ENCODE measurements at regions not wholly inside any gene's neighbourhood (a gene's known extent, or its start where the extent isn't known, plus 50 kb on each side); places are given as distances from the start of the nearest gene placed in this dataset.
"Not testable (repeated sequence)": the region's sequence is repeated elsewhere in the genome, so short reads cannot be mapped to it uniquely, and the experiment has no call there.

- H3K9me3 ChIP-seq (ENCODE audit: insufficient read depth, low read depth): no peaks in the 10 kb centered on the region
- H3K27me3 ChIP-seq (ENCODE audit: insufficient read depth, low read depth): no peaks in the 10 kb centered on the region
- H4K20me1 ChIP-seq (ENCODE audit: insufficient read depth): no peaks in the 10 kb centered on the region
- H3K79me2 ChIP-seq (ENCODE audit: low read depth): no peaks in the 10 kb centered on the region
- no TSS peak for BruUV-seq (replicated peaks)
- intact Hi-C loops (cut with micrococcal nuclease; ENCODE audit: unreplicated experiment): no loop called here
- H3K4me2 ChIP-seq: no peak overlapping the region
- no peaks in the 10 kb centered on the region for H3F3A ChIP-seq (ENCODE audit: insufficient read depth, low read depth)
- ChIA-PET POLR2A (ENCODE audit: unreplicated experiment) (no interaction called here), CTCF (no interaction called here)
- no peak for DNase-seq
- H3K27ac ChIP-seq: no peak overlapping the region
- H2AFZ ChIP-seq: no peak overlapping the region
- H3K4me1 ChIP-seq (replicated peaks; ENCODE audit: insufficient read depth): no peaks in the 10 kb centered on the region
- no peak overlapping the region for H3K4me3 ChIP-seq
- no peak for TF ChIP-seq EZH2 (IDR thresholded peaks at IDR 0.05; ENCODE audit: low read depth)
- TF ChIP-seq, protein P1, sequence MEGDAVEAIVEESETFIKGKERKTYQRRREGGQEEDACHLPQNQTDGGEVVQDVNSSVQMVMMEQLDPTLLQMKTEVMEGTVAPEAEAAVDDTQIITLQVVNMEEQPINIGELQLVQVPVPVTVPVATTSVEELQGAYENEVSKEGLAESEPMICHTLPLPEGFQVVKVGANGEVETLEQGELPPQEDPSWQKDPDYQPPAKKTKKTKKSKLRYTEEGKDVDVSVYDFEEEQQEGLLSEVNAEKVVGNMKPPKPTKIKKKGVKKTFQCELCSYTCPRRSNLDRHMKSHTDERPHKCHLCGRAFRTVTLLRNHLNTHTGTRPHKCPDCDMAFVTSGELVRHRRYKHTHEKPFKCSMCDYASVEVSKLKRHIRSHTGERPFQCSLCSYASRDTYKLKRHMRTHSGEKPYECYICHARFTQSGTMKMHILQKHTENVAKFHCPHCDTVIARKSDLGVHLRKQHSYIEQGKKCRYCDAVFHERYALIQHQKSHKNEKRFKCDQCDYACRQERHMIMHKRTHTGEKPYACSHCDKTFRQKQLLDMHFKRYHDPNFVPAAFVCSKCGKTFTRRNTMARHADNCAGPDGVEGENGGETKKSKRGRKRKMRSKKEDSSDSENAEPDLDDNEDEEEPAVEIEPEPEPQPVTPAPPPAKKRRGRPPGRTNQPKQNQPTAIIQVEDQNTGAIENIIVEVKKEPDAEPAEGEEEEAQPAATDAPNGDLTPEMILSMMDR (conservative IDR thresholded peaks at IDR 0.05): no peak
- H3K36me3 ChIP-seq (ENCODE audit: low read depth): no peaks in the 10 kb centered on the region
- H3K9me2 ChIP-seq (ENCODE audit: insufficient read depth): no peaks in the 10 kb centered on the region
Measured at GRCh38 chr5:60055168-60055567, 161.6 kb upstream of the PDE4D start.

DNA sequence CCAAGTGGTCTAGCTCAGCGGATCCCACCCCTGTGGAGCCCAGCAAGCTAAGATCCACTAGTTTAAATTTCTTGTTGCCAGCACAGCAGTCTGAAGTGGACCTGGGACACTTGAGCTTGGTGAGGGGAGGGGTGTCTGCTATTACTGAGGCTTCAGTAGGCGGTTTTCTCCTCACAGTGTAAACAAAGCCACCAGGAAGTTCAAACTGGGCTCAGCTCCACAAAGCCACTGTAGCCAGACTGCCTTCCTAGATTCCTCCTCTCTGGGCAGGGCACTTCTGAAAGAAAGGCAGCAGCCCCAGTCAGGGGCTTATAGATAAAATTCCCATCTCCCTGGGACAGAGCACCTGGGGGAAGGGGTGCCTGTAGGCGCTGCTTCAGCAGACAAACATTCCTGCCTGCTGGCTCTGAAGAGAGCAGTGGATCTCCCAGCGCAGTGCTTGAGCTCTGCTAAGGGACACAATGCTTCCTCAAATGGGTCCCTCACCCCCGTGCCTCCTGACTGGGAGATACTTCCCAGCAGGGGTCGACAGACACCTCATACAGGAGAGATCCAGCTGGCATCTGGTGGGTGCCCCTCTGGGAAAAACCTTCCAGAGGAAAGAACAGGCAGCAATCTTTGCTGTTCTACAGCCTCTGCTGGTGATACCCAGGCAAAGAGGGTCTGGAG is 148.6 kb upstream of the PDE4D start:
- H3K27ac ChIP-seq; H2AFZ ChIP-seq; H3K9me3 ChIP-seq (ENCODE audit: insufficient read depth, low read depth); H3K36me3 ChIP-seq (ENCODE audit: low read depth); intact Hi-C loops (cut with micrococcal nuclease; ENCODE audit: unreplicated experiment); H3K4me2 ChIP-seq; H3K79me2 ChIP-seq (ENCODE audit: low read depth); H4K20me1 ChIP-seq (ENCODE audit: insufficient read depth); H3K4me3 ChIP-seq; POLR2A ChIA-PET (ENCODE audit: unreplicated experiment); H3K4me1 ChIP-seq (replicated peaks; ENCODE audit: insufficient read depth); CTCF ChIA-PET; H3K9me2 ChIP-seq (ENCODE audit: insufficient read depth); BruUV-seq (replicated peaks); H3K27me3 ChIP-seq (ENCODE audit: insufficient read depth, low read depth); H3F3A ChIP-seq (ENCODE audit: insufficient read depth, low read depth): not testable (repeated sequence)
- DNase-seq: peak in 1 of 2 experiments; percentile 8

DNA sequence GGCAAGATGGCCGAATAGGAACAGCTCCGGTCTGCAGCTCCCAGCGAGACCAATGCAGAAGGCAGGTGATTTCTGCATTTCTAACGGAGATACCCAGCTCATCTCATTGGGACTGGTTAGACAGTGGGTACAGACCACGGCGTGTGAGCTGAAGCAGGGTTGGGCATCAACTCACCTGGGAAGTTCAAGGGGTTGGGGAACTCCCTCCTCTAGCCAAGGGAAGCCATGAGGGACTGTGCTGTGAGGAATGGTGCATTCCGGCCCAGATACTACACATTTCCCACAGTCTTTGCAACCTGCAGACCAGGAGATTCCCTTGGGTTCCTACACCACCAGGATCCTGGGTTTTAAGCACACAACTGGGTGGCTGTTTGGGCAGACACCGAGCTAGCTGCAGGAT is 148.0 kb upstream of the PDE4D start:
- DNase-seq; H3F3A ChIP-seq (ENCODE audit: insufficient read depth, low read depth); H3K27me3 ChIP-seq (ENCODE audit: insufficient read depth, low read depth); H3K9me2 ChIP-seq (ENCODE audit: insufficient read depth); H4K20me1 ChIP-seq (ENCODE audit: insufficient read depth); H3K4me2 ChIP-seq; intact Hi-C loops (cut with micrococcal nuclease; ENCODE audit: unreplicated experiment); H3K79me2 ChIP-seq (ENCODE audit: low read depth); H2AFZ ChIP-seq; H3K9me3 ChIP-seq (ENCODE audit: insufficient read depth, low read depth); BruUV-seq (replicated peaks); POLR2A ChIA-PET (ENCODE audit: unreplicated experiment); H3K36me3 ChIP-seq (ENCODE audit: low read depth); H3K27ac ChIP-seq; H3K4me1 ChIP-seq (replicated peaks; ENCODE audit: insufficient read depth); CTCF ChIA-PET; H3K4me3 ChIP-seq: not testable (repeated sequence)

DNA sequence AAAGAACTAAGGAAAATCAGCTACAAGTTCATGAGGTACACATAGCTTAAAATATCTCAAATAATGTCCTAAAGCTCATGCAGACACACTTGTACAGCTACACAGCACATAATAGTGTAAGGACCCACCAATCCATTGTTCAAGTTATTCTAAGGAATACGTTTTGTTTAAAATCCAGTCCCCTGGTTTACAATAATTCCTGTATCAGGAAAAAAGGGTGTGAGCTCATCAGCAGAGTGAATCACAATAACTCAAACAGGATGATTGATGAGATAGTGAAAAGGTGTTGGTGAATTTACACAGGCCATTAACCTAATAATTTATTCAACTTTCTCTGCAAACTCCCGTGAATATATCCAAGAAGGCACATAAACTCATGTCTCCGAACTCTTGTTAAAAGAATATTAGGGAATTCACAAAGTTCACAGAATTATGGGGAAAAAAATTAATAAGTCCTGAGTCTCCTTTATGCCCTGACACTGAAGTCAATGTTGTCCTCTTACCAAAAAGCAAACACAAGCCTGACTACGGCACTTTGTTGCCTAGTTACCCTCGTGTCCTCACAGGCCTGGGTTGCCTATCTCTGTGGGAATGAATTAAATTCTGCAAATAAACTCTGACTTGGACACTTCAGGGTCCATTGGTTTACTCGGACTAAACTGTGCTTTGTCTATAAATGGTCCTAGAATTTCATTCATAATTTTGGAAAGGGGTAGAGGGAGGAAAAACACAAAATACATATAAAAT is 142.8 kb upstream of the PDE4D start:
- H3K27me3 ChIP-seq (ENCODE audit: insufficient read depth, low read depth): no peaks in the 10 kb centered on the region
- BruUV-seq (replicated peaks): no TSS peak
- no peak for TF ChIP-seq EZH2 (IDR thresholded peaks at IDR 0.05; ENCODE audit: low read depth)
- TF ChIP-seq, protein P1 (conservative IDR thresholded peaks at IDR 0.05): no peak
- H3K36me3 ChIP-seq (ENCODE audit: low read depth): no peaks in the 10 kb centered on the region
- H3K4me3 ChIP-seq: no peak overlapping the region
- no peak overlapping the region for H3K4me2 ChIP-seq
- H3K9me2 ChIP-seq (ENCODE audit: insufficient read depth): no peaks in the 10 kb centered on the region
- ChIA-PET POLR2A (ENCODE audit: unreplicated experiment) (no interaction called here), CTCF (no interaction called here)
- no peaks in the 10 kb centered on the region for H3K79me2 ChIP-seq (ENCODE audit: low read depth)
- no peaks in the 10 kb centered on the region for H3F3A ChIP-seq (ENCODE audit: insufficient read depth, low read depth)
- no peaks in the 10 kb centered on the region for H3K4me1 ChIP-seq (replicated peaks; ENCODE audit: insufficient read depth)
- H3K9me3 ChIP-seq (ENCODE audit: insufficient read depth, low read depth): no peaks in the 10 kb centered on the region
- no peaks in the 10 kb centered on the region for H4K20me1 ChIP-seq (ENCODE audit: insufficient read depth)
- no peak overlapping the region for H3K27ac ChIP-seq
- no peak overlapping the region for H2AFZ ChIP-seq
- DNase-seq: no peak
- intact Hi-C loops (cut with micrococcal nuclease; ENCODE audit: unreplicated experiment): no loop called here
